ENCODE measurements at regions not wholly inside any gene's neighbourhood (a gene's known extent, or its start where the extent isn't known, plus 50 kb on each side); places are given as distances from the start of the nearest gene placed in this dataset.
A peak's percentile ranks its signal among the peaks of the same experiment; 100 is the strongest.

DNA sequence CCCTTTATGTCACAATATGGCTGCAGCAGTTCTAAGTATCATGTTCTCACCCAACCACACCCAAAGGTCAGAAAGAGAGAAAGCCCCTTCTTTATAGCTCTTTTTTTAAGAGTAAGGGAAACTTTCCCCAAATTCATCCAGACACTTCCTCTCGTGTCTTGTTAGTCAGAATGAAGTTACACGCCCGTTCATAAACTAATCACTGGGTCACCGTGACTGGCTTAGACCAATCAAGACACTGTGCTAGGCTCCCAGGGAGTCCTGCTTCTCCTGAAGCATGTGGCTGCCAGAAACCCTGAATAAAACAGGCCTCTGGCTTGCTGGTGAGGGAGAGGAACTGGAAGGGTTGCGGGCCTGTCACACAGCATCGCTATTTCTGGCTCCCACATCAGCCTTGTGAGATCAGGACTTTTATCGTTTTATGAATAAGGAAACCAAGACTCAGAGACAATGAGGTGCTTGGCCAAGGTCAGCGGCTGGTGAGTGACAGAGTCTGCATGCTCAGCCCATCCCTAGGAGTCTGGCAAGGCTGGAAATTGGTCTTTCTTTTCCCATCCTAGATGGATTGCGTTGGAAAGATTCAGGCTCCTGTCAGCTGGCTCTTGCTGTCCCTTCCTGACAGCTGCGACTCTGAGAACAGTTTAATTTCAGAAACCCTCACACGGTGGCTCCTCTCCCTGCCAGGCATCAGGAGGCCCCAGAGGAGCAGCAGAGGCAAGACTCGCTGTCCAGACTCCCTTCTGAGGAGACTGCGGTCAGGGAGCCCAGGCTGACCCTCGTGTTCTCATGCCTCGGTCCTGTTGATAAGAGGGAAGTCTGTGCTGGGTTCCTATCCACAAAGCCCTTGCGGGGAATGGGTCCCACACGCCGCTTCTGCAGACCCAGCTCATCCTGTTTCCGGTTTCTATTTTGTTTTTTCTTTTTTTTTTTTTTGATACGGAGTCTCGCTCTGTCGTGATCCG lies 104.5 kb upstream of the TAF1B start:
- POLR2A ChIA-PET, result no interaction called here
- peak overlapping the region; percentile 34 to 45 for H3K4me3 ChIP-seq (ENCODE audit: control insufficient read depth in 1 of 2, extremely low read depth in 1 of 2, low read length in 1 of 2)
- Mint-ChIP-seq H3K4me1 (peaks cover 46 to 60% (median 48%) of the 10 kb centered on the region in 3 donors), H3K27me3 (no peaks in the 10 kb centered on the region), H3K9me3 (peaks cover 0 to 8% (median 5%) of the 10 kb centered on the region in 3 donors), H3K27ac (peak overlapping the region; percentile 93 to 95), H3K36me3 (peaks cover 3% of the 10 kb centered on the region), H3K4me3 (peak overlapping the region; percentile 76 to 82 (median 82))
- ATAC-seq (replicated peaks in 1 of 4) (no peak), DNase-seq (peak in 3 of 35 experiments; percentile 7 to 39 (median 12))
- no peaks in the 10 kb centered on the region for H3K36me3 ChIP-seq (ENCODE audit: control insufficient read depth in 2 of 2, extremely low read depth in 1 of 2, insufficient read depth in 1 of 2, low read length in 1 of 2)
- H3K9me3 ChIP-seq, result no peaks in the 10 kb centered on the region
- CTCF ChIA-PET, result interaction anchor here in 1 of 2 donors (0.6 to 1.2 kb wide), 2 partner anchors 16 to 20 kb away, joined by 3 read pairs; no protein-coding TSS in a partner anchor
- H3K27me3 ChIP-seq (replicated peaks in 1 of 2; ENCODE audit: control insufficient read depth in 2 of 2, extremely low read depth in 1 of 2, insufficient read depth in 2 of 2, low read length in 1 of 2), result peaks cover 0 to 2% of the 10 kb centered on the region in 2 experiments
- peaks cover 11 to 49% of the 10 kb centered on the region in 2 experiments for H3K4me1 ChIP-seq (ENCODE audit: control insufficient read depth in 1 of 2, extremely low read depth in 1 of 2, insufficient read depth in 2 of 2, low read length in 2 of 2)
- WGBS (ENCODE audit: insufficient coverage), result 51% methylated on average over 19 of the region's 23 CpGs
- H3K27ac ChIP-seq (ENCODE audit: low read length), result peak overlapping the region; percentile 60

DNA sequence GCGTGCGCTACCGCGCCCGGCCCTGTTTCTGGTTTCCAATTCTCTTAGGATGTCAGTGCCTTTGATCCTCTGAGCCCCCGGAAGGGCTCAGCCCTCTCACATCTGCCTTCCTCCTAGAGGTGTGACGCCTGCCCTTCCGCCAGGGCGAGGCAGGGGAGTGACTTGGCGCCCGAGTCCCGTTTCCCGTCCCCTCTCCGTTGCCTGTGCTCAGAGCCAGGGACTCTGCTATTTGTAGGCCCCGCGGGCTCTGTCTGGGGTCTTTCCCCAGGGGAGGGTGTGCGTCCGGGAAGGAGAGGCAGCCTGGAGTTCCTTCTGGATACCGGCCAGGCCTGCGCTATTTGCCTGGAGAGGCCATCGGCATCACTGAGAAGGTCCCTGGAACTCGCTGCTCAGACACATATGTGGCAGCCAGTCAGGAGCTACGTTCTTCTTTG lies 103.7 kb upstream of the TAF1B start:
- no peaks in the 10 kb centered on the region for H3K27me3 Mint-ChIP-seq
- peaks cover 11 to 49% of the 10 kb centered on the region in 2 experiments for H3K4me1 ChIP-seq (ENCODE audit: control insufficient read depth in 1 of 2, extremely low read depth in 1 of 2, insufficient read depth in 2 of 2, low read length in 2 of 2)
- no peaks in the 10 kb centered on the region for H3K9me3 ChIP-seq
- H3K9me3 Mint-ChIP-seq, result peaks cover 0 to 4% (median 2%) of the 10 kb centered on the region in 3 donors
- WGBS (ENCODE audit: insufficient coverage), result 55% methylated on average over 23 of the region's 23 CpGs
- H3K4me3 Mint-ChIP-seq, result peak overlapping the region; percentile 76 to 82 (median 82)
- CTCF ChIA-PET, result interaction anchor here in 1 of 2 donors (0.6 kb wide), 1 partner anchor 19 kb away, joined by 3 read pairs; no protein-coding TSS in a partner anchor
- POLR2A ChIA-PET, result no interaction called here
- H3K4me1 Mint-ChIP-seq, result peaks cover 46 to 57% (median 48%) of the 10 kb centered on the region in 3 donors
- H3K27me3 ChIP-seq (replicated peaks in 1 of 2; ENCODE audit: control insufficient read depth in 2 of 2, extremely low read depth in 1 of 2, insufficient read depth in 2 of 2, low read length in 1 of 2), result peaks cover 0 to 2% of the 10 kb centered on the region in 2 experiments
- DNase-seq (peak in 34 of 35 experiments; percentile 15 to 65 (median 44)), ATAC-seq (replicated peaks in 1 of 4) (peak; percentile 76 to 84 (median 79))
- peak overlapping the region; percentile 60 for H3K27ac ChIP-seq (ENCODE audit: low read length)
- peak overlapping the region; percentile 34 to 45 for H3K4me3 ChIP-seq (ENCODE audit: control insufficient read depth in 1 of 2, extremely low read depth in 1 of 2, low read length in 1 of 2)
- no peaks in the 10 kb centered on the region for H3K36me3 Mint-ChIP-seq
- no peaks in the 10 kb centered on the region for H3K36me3 ChIP-seq (ENCODE audit: control insufficient read depth in 2 of 2, extremely low read depth in 1 of 2, insufficient read depth in 1 of 2, low read length in 1 of 2)
- H3K27ac Mint-ChIP-seq, result peak overlapping the region; percentile 93 to 95

- H3K4me1 Mint-ChIP-seq, result peaks cover 38 to 48% (median 40%) of the 10 kb centered on the region in 3 donors
- no peaks in the 10 kb centered on the region for H3K9me3 ChIP-seq
Observed at GRCh38 chr2:9740382-9741073, 102.7 kb upstream of the TAF1B start.

DNA sequence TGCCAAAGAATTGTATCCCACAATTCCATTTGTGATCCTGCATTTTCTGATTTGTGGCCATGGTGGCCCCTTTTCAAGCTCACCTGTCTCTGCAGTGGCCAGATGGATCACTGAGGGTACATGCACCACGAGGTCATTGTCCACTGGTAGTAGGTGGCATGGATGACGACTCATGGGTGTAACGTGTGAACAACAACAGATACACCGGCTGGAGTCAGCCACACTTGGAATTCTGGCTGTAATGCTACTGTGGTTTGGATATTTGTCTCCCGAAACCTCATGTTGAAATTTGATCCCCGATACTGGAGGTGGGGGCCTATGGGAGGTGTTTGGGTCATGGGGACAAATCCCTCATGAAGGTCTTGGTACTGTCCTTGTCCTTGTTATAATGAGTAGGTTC lies 102.2 kb upstream of the TAF1B start:
- DNase-seq (no peak), ATAC-seq (replicated peaks in 1 of 4) (no peak)
- peak overlapping the region; percentile 24 to 74 for H3K27ac Mint-ChIP-seq
- no peak overlapping the region for H3K4me3 Mint-ChIP-seq
- Histone ChIP-seq H3K4me3 (ENCODE audit: control insufficient read depth in 1 of 2, extremely low read depth in 1 of 2, low read length in 1 of 2) (no peak overlapping the region), H3K27ac (ENCODE audit: low read length) (no peak overlapping the region), H3K9me3 (no peaks in the 10 kb centered on the region), H3K4me1 (ENCODE audit: control insufficient read depth in 1 of 2, extremely low read depth in 1 of 2, insufficient read depth in 2 of 2, low read length in 2 of 2) (peaks cover 9 to 35% of the 10 kb centered on the region in 2 experiments), H3K36me3 (ENCODE audit: control insufficient read depth in 2 of 2, extremely low read depth in 1 of 2, insufficient read depth in 1 of 2, low read length in 1 of 2) (no peaks in the 10 kb centered on the region), H3K27me3 (replicated peaks in 1 of 2; ENCODE audit: control insufficient read depth in 2 of 2, extremely low read depth in 1 of 2, insufficient read depth in 2 of 2, low read length in 1 of 2) (peaks cover 0 to 2% of the 10 kb centered on the region in 2 experiments)
- POLR2A ChIA-PET, result no interaction called here
- H3K27me3 Mint-ChIP-seq, result no peaks in the 10 kb centered on the region
- 90% methylated on average over 6 of the region's 6 CpGs for WGBS (ENCODE audit: insufficient coverage)
- CTCF ChIA-PET, result no interaction called here
- H3K36me3 Mint-ChIP-seq, result no peaks in the 10 kb centered on the region
- peaks cover 32 to 43% (median 34%) of the 10 kb centered on the region in 3 donors for H3K4me1 Mint-ChIP-seq
- H3K9me3 Mint-ChIP-seq, result peaks cover 0 to 2% (median 0%) of the 10 kb centered on the region in 3 donors

More at GRCh38 chr2:9740382-9741073, 102.7 kb upstream of the TAF1B start:
- Histone ChIP-seq H3K36me3 (ENCODE audit: control insufficient read depth in 2 of 2, extremely low read depth in 1 of 2, insufficient read depth in 1 of 2, low read length in 1 of 2) (no peaks in the 10 kb centered on the region), H3K4me1 (ENCODE audit: control insufficient read depth in 1 of 2, extremely low read depth in 1 of 2, insufficient read depth in 2 of 2, low read length in 2 of 2) (peaks cover 11 to 41% of the 10 kb centered on the region in 2 experiments), H3K27ac (ENCODE audit: low read length) (no peak overlapping the region), H3K27me3 (replicated peaks in 1 of 2; ENCODE audit: control insufficient read depth in 2 of 2, extremely low read depth in 1 of 2, insufficient read depth in 2 of 2, low read length in 1 of 2) (peaks cover 0 to 2% of the 10 kb centered on the region in 2 experiments), H3K4me3 (ENCODE audit: control insufficient read depth in 1 of 2, extremely low read depth in 1 of 2, low read length in 1 of 2) (no peak overlapping the region)
- POLR2A ChIA-PET, result no interaction called here
- Mint-ChIP-seq H3K4me3 (no peak overlapping the region), H3K9me3 (peaks cover 0 to 2% (median 0%) of the 10 kb centered on the region in 3 donors), H3K27ac (no peak overlapping the region), H3K36me3 (no peaks in the 10 kb centered on the region), H3K27me3 (no peaks in the 10 kb centered on the region)
- 20% methylated on average over 1 of the region's 6 CpGs for WGBS (ENCODE audit: insufficient coverage)
- ATAC-seq (replicated peaks in 1 of 4) (no peak), DNase-seq (no peak)
- CTCF ChIA-PET, result interaction anchor here (0.6 kb wide), 2 partner anchors 107 to 137 kb away, joined by 3 to 6 read pairs; no protein-coding TSS in a partner anchor

GRCh38 chr2:9742601-9743000 lies 100.7 kb upstream of the TAF1B start:
- ATAC-seq (replicated peaks in 1 of 4), result no peak
- Mint-ChIP-seq H3K9me3 (peaks cover 0 to 2% (median 0%) of the 10 kb centered on the region in 3 donors), H3K27ac (no peak overlapping the region), H3K36me3 (no peaks in the 10 kb centered on the region), H3K4me3 (no peak overlapping the region), H3K27me3 (no peaks in the 10 kb centered on the region), H3K4me1 (peaks cover 20 to 31% (median 20%) of the 10 kb centered on the region in 3 donors)
- CTCF ChIA-PET, result no interaction called here
- Histone ChIP-seq H3K9me3 (no peaks in the 10 kb centered on the region), H3K4me3 (ENCODE audit: control insufficient read depth in 1 of 2, extremely low read depth in 1 of 2, low read length in 1 of 2) (no peak overlapping the region), H3K27me3 (replicated peaks in 1 of 2; ENCODE audit: control insufficient read depth in 2 of 2, extremely low read depth in 1 of 2, insufficient read depth in 2 of 2, low read length in 1 of 2) (peaks cover 0 to 2% of the 10 kb centered on the region in 2 experiments), H3K27ac (ENCODE audit: low read length) (no peak overlapping the region), H3K36me3 (ENCODE audit: control insufficient read depth in 2 of 2, extremely low read depth in 1 of 2, insufficient read depth in 1 of 2, low read length in 1 of 2) (no peaks in the 10 kb centered on the region), H3K4me1 (ENCODE audit: control insufficient read depth in 1 of 2, extremely low read depth in 1 of 2, insufficient read depth in 2 of 2, low read length in 2 of 2) (peaks cover 0 to 23% of the 10 kb centered on the region in 2 experiments)
- POLR2A ChIA-PET, result no interaction called here
- no peak for DNase-seq
- WGBS (ENCODE audit: insufficient coverage), result 72% methylated on average over 5 of the region's 5 CpGs
